ENCODE measurements at regions not wholly inside any gene's neighbourhood (a gene's known extent, or its start where the extent isn't known, plus 50 kb on each side); places are given as distances from the start of the nearest gene placed in this dataset.

DNA sequence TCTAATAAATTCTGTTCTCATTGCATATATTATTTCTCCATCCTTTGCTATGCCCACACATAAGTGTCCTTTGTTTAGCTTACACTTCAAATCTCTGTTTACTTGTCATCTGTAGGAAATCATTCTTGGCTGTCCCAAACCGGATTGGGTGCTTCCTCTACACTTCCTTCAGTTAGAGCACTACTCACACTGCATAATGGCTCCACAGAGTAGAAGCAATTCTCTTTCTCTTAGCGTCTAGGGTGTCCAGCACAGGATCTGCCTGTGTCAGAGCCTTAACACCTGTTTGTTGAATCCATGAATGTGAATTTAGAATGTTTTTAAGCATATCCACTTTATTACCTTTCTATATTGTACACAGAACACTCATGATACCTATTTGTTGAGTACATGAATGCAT lies 87.0 kb upstream of the BMP2 start:
- WGBS (ENCODE audit: low lambda C conversion rate), result 4% methylated on average over 2 of the region's 2 CpGs
- no peak overlapping the region for H3K27ac ChIP-seq (ENCODE audit: low read depth in 2 of 2, low read length in 1 of 2)

DNA sequence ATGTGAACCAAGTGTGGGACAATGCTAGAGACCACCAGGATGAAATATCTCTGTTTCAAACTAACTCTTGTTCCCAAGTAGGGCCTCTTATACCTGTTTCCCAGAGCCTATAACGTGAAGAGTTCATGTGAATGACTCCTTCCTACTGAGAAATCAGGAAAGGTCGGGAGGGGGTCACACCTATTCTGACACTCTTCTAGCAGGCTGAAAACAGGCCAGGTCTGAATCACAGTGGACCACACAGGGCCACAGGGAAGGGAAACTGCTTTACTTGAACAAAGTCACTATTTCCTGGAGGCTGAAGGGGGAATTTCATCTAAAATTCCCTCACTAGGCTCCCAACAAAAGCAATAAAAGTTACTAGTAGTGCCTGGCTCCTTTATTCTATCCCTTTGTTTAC lies 88.4 kb upstream of the BMP2 start:
- ChIA-PET POLR2A (no interaction called here), CTCF (no interaction called here)
- no peak overlapping the region for H3K4me2 ChIP-seq
- H3K36me3 ChIP-seq (replicated peaks in 1 of 2; ENCODE audit: control insufficient read depth in 1 of 2, insufficient read depth in 2 of 2, low read length in 1 of 2), result no peaks in the 10 kb centered on the region
- H3K9me2 ChIP-seq, result no peaks in the 10 kb centered on the region
- no peak overlapping the region for H2AFZ ChIP-seq (ENCODE audit: low read depth)
- no peaks in the 10 kb centered on the region for H3K9me3 ChIP-seq
- 0% methylated on average over 2 of the region's 2 CpGs for WGBS (ENCODE audit: low lambda C conversion rate)
- H4K20me1 ChIP-seq (ENCODE audit: insufficient read depth), result no peaks in the 10 kb centered on the region
- TF ChIP-seq FOSL2 (IDR thresholded peaks at IDR 0.05; ENCODE audit: borderline replicate concordance, low read depth) (no peak), TCF12 (IDR thresholded peaks at IDR 0.05) (no peak), NRF1 (IDR thresholded peaks at IDR 0.05; ENCODE audit: low read depth, low read length) (no peak)
- TF ChIP-seq, protein P1, sequence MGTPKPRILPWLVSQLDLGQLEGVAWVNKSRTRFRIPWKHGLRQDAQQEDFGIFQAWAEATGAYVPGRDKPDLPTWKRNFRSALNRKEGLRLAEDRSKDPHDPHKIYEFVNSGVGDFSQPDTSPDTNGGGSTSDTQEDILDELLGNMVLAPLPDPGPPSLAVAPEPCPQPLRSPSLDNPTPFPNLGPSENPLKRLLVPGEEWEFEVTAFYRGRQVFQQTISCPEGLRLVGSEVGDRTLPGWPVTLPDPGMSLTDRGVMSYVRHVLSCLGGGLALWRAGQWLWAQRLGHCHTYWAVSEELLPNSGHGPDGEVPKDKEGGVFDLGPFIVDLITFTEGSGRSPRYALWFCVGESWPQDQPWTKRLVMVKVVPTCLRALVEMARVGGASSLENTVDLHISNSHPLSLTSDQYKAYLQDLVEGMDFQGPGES (IDR thresholded peaks at IDR 0.05; ENCODE audit: low read depth, low read length), result no peak
- no peak overlapping the region for H3K27ac ChIP-seq (ENCODE audit: low read depth in 2 of 2, low read length in 1 of 2)
- H3K4me3 ChIP-seq (ENCODE audit: low read depth in 2 of 2, low read length in 1 of 2), result no peak overlapping the region
- H3K4me1 ChIP-seq (ENCODE audit: control insufficient read depth in 1 of 2, insufficient read depth in 2 of 2, low read depth in 1 of 2, low read length in 1 of 2), result no peaks in the 10 kb centered on the region
- no peaks in the 10 kb centered on the region for H3K79me2 ChIP-seq (ENCODE audit: insufficient read depth)
- DNase-seq, result no peak
- no peaks in the 10 kb centered on the region for H3F3A ChIP-seq (replicated peaks; ENCODE audit: insufficient read depth)
- H3K27me3 ChIP-seq (ENCODE audit: insufficient read depth), result no peaks in the 10 kb centered on the region
- H3K9ac ChIP-seq, result no peak overlapping the region

More for the DNA sequence above, 87.0 kb upstream of the BMP2 start:
- Histone ChIP-seq H3K79me2 (ENCODE audit: insufficient read depth) (no peaks in the 10 kb centered on the region), H3K4me2 (no peak overlapping the region), H3K9me2 (no peaks in the 10 kb centered on the region), H3F3A (replicated peaks; ENCODE audit: insufficient read depth) (no peaks in the 10 kb centered on the region), H3K4me1 (ENCODE audit: control insufficient read depth in 1 of 2, insufficient read depth in 2 of 2, low read depth in 1 of 2, low read length in 1 of 2) (no peaks in the 10 kb centered on the region), H3K4me3 (ENCODE audit: low read depth in 2 of 2, low read length in 1 of 2) (no peak overlapping the region), H3K9me3 (no peaks in the 10 kb centered on the region), H3K36me3 (replicated peaks in 1 of 2; ENCODE audit: control insufficient read depth in 1 of 2, insufficient read depth in 2 of 2, low read length in 1 of 2) (no peaks in the 10 kb centered on the region), H4K20me1 (ENCODE audit: insufficient read depth) (no peaks in the 10 kb centered on the region), H3K27me3 (ENCODE audit: insufficient read depth) (no peaks in the 10 kb centered on the region), H2AFZ (ENCODE audit: low read depth) (no peak overlapping the region), H3K9ac (no peak overlapping the region)
- ChIA-PET POLR2A (no interaction called here), CTCF (no interaction called here)
- no peak for DNase-seq
- TF ChIP-seq TAF1 (IDR thresholded peaks at IDR 0.05; ENCODE audit: borderline replicate concordance, low read depth, low read length) (no peak), RFX5 (IDR thresholded peaks at IDR 0.05; ENCODE audit: low read length) (no peak), YY1 (IDR thresholded peaks at IDR 0.05; ENCODE audit: low read depth) (no peak), TEAD4 (IDR thresholded peaks at IDR 0.05; ENCODE audit: borderline replicate concordance, insufficient read depth) (no peak), NRF1 (IDR thresholded peaks at IDR 0.05; ENCODE audit: low read depth, low read length) (no peak), GATA2 (CRISPR knock-in tag; IDR thresholded peaks at IDR 0.05) (no peak), EZH2phosphoT487 (IDR thresholded peaks at IDR 0.05; ENCODE audit: borderline replicate concordance, low read depth) (no peak)
- TF ChIP-seq, protein P2, sequence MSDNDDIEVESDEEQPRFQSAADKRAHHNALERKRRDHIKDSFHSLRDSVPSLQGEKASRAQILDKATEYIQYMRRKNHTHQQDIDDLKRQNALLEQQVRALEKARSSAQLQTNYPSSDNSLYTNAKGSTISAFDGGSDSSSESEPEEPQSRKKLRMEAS (IDR thresholded peaks at IDR 0.05; ENCODE audit: low read depth), result no peak
- TF ChIP-seq, protein P3, sequence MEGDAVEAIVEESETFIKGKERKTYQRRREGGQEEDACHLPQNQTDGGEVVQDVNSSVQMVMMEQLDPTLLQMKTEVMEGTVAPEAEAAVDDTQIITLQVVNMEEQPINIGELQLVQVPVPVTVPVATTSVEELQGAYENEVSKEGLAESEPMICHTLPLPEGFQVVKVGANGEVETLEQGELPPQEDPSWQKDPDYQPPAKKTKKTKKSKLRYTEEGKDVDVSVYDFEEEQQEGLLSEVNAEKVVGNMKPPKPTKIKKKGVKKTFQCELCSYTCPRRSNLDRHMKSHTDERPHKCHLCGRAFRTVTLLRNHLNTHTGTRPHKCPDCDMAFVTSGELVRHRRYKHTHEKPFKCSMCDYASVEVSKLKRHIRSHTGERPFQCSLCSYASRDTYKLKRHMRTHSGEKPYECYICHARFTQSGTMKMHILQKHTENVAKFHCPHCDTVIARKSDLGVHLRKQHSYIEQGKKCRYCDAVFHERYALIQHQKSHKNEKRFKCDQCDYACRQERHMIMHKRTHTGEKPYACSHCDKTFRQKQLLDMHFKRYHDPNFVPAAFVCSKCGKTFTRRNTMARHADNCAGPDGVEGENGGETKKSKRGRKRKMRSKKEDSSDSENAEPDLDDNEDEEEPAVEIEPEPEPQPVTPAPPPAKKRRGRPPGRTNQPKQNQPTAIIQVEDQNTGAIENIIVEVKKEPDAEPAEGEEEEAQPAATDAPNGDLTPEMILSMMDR (IDR thresholded peaks at IDR 0.05), result no peak
- TF ChIP-seq, protein P4, sequence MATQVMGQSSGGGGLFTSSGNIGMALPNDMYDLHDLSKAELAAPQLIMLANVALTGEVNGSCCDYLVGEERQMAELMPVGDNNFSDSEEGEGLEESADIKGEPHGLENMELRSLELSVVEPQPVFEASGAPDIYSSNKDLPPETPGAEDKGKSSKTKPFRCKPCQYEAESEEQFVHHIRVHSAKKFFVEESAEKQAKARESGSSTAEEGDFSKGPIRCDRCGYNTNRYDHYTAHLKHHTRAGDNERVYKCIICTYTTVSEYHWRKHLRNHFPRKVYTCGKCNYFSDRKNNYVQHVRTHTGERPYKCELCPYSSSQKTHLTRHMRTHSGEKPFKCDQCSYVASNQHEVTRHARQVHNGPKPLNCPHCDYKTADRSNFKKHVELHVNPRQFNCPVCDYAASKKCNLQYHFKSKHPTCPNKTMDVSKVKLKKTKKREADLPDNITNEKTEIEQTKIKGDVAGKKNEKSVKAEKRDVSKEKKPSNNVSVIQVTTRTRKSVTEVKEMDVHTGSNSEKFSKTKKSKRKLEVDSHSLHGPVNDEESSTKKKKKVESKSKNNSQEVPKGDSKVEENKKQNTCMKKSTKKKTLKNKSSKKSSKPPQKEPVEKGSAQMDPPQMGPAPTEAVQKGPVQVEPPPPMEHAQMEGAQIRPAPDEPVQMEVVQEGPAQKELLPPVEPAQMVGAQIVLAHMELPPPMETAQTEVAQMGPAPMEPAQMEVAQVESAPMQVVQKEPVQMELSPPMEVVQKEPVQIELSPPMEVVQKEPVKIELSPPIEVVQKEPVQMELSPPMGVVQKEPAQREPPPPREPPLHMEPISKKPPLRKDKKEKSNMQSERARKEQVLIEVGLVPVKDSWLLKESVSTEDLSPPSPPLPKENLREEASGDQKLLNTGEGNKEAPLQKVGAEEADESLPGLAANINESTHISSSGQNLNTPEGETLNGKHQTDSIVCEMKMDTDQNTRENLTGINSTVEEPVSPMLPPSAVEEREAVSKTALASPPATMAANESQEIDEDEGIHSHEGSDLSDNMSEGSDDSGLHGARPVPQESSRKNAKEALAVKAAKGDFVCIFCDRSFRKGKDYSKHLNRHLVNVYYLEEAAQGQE (IDR thresholded peaks at IDR 0.05; ENCODE audit: low read depth, low read length), result no peak

All from SK-N-SH (cell line).